NCI-H510A treated with DMSO at 0.1 percent for 48 hours (cell line): ENCODE measurements at regions not wholly inside any gene's neighbourhood (a gene's known extent, or its start where the extent isn't known, plus 50 kb on each side); places are given as distances from the start of the nearest gene placed in this dataset.
"Not testable (repeated sequence)": the region's sequence is repeated elsewhere in the genome, so short reads cannot be mapped to it uniquely, and the experiment has no call there.

Experiments used
- DNase-seq: peaks from one replicate; lab custom pipeline; 2025; lab: John Stamatoyannopoulos, UW

DNA sequence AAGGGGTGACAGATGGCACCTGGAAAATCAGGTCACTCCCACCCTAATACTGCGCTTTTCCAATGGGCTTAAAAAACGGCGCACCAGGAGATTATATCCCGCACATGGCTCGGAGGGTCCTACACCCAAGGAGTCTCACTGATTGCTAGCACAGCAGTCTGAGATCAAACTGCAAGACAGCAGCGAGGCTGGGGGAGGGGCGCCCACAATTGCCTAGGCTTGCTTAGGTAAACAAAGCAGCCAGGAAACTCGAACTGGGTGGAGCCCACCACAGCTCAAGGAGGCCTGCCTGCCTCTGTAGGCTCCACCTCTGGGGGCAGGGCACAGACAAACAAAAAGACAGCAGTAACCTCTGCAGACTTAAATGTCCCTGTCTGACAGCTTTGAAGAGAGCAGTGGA, 205.7 kb upstream of the HTR1E start:
- not testable (repeated sequence) for DNase-seq

DNA sequence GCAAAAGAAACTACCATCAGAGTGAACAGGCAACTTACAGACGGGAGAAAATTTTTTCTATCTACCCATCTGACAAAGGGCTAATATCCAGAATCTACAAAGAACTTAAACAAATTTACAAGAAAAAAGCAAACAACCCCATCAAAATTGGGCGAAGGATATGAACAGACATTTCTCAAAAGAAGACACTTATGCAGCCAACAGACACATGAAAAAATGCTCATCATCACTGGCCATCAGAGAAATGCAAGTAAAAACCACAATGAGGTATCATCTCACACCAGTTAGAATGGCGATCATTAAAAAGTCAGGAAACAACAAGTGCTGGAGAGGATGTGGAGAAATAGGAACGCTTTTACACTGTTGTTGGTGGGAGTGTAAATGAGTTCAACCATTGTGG, 206.6 kb upstream of the HTR1E start:
- DNase-seq = not testable (repeated sequence)

DNA sequence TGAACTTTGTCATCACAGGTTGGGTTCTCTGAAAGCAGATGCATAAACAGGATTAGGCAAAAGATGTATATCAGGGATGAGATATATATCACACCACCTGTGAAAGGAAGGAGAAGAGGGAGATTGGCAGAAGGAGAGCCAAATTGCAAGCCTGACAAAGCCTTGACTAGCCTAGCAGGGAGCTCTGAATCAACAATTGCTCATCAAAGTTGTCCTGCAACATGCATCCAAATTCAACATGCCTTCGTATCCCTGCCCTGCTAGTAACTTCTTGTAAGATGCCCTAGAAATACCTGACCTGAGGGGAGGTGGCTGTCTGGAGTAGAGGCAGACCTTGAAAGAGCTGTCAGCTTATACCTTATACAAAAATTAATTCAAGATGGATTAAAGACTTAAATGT, 207.1 kb upstream of the HTR1E start:
- DNase-seq = no peak

DNA sequence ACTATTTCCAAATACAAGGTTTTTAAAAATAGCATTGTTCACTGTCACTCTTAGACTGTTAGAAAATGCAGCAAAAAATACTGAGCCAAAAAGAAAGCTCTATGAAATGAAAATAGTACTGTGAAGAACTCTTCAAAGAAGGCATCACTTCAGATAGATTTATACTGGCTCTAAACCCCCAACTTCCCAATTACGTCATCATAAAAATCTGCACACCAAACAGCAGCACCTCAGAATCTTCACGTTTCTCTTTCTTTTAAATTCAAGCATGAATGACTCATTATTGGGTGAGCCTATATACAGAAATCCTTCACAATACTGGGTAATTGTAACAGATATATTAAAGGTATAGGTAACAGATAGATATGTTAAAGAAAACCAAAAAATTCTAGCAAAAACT, 208.4 kb upstream of the HTR1E start:
- no peak for DNase-seq

DNA sequence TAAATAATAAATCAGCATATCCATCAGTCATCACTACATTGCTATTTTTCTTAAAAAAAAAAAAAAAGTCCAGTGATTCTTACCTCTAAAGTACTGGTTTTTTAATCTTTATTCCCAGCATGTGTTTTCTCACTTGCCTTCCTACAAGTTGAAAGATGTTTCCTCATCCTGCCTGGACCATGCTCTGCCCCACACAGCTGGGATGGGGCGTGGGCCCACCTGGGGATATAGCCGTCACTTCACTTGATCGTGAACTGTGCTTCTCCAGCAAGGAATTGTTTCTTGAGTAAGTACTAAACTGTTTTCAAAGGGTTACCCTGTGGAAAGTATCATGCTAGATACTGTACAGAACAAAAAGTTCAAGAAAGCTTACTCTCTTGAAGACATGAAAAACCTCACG, 212.6 kb upstream of the HTR1E start:
- DNase-seq = no peak

DNA sequence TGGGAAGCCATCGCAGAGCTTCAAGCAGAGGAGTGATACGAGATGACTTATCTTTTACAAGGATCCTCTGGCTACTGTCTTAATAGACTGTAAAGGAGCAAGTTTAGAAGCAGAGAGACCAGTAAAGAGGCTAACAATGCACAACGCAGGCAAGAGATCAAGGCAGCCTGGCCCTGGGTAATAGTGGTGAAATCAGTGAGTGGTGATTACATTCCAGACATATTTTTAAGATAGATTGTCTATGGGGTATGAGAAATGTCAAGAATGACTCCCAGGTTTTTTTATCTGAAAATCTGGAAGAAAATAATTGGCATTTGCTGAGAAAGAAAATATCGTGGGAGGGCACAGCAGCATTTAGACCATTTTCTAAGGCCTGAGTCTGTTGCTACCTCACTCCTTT, 213.6 kb upstream of the HTR1E start:
- DNase-seq = no peak

DNA sequence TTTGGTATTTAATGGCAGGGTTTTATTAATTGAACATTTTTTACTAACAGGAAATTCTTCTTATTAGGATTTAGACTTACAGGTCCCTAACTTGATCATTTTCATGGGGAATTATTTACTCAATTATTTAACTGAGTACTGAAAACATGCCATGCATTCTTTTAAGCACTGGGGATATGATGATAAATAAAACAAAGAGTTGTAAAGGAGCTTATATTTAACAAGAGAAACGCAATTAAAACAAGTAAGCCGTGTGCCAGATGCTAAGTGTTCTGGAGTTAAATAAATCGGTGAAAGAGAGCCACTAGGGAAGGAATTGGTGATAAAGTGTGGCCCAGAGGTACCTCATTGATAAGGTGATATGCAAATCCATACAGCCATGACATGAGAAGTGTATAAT, 214.2 kb upstream of the HTR1E start:
- no peak for DNase-seq

DNA sequence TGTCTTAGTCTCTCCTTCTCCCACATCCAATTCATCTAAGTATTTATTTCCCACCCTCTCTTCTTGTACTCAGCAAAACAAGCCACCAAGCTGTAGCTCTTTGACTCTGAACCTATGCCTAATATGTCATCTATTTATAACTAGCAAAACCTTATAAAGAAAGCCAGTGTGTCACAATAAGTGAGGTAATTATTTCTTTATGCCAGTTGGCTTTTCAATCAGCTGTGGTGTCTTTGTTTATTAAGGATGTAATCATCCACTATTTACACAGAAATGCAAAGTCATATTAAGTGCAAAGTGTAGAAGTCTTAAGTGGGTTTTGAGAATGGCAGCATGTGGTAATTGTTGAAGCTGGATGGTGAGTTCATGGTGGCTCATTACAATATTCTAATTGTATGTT, 215.2 kb upstream of the HTR1E start:
- DNase-seq = no peak

DNA sequence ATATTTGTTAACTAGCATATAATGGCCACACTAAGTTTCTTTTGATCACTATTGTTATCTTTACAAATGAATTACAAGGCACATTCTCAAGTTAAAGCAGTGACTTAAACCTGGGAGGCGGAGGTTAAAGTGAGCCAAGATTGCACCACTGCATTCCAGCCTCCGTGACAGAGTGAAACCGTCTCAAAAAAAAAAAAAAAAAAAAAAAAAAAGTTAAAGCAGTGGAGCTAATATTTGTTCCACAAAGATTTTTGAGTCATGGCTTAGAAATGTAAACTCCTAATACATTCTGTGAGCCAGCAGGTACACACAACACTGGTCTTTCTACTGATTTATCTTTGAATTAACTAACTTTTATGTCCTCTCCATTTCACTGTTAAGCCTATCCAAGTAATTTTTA, 221.7 kb upstream of the HTR1E start:
- no peak for DNase-seq

DNA sequence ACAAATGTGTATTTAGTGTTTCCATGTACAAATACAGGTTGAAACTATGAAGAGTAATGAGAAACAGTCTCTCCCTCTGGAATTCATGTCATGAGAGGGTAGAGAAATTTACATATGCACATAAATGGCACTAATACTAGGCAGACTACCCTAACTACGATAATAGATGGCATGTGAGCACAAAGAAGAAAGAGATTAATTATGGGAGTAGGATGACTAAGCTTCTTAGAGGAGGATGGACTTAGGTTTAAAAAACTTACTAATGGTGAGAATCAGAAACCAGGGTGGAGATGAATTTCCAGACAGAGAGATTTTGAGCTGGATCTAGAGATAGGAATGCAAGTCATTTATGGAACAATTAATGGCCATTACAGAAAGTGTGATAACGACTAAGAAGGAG, 225.3 kb upstream of the HTR1E start:
- DNase-seq = no peak

DNA sequence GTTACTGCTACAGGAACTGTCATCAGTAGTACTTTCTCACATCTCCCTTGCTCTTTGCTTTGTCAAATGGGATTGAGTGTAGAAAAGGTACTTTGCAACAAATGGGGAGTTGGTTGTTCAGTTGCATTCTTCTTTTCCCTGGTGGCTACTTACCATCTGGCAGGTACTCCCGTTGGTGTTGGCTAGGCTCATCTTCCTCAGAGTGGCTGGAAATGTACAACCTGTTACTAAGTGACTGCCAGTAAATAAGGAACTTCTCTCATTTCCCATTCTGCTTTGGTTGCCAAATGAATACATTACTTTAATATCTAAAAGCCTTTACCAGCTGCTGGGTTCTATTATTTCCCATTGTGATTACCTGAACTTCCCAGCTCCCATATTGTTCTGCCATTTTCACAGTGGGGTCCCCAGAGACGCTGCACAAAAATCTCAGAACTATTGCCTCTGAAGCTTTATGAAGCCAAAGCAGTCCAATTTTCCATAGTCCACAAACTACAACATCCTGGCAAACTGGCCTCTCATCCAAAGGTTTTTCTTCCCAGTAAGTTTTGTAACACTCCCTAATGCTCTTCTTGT, 229.7 kb upstream of the HTR1E start:
- DNase-seq = no peak

DNA sequence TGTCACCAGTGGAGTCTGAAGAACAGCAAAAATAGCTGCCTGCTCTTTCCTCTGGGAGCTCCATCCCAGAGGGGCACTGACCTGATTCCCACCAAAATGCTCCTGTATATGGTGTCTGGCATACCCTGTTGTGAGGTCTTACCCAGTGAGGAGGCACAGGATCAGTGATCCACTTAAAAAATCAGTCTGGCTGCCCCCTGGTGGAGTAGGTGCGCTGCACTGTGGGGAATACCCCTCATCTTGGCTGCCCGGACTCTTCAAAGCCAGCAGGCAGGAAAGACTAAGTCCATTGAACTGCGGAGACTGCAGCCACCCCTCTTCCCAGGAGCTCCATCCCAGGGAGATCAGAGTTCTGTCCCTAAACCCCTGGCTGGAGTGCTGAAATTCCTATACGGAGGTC, 230.9 kb upstream of the HTR1E start:
- no peak for DNase-seq

DNA sequence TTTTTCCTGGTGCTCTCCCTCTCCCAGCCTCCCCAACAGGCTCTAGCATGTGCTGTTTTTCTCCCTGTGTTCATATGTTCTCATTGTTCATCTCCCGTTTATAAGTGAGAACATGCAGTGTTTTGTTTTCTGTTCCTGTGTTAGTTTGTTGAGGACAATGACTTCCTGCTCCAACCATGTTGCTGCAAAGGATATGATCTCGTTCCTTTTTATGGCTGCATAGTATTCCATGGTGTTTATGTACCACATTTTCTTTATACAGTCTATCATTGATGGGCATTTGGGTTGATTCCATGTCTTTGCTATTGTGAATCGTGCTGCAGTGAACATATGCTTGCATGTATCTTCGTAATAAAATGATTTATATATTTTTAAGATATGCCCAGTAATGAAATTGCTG, 236.1 kb upstream of the HTR1E start:
- DNase-seq = not testable (repeated sequence)

DNA sequence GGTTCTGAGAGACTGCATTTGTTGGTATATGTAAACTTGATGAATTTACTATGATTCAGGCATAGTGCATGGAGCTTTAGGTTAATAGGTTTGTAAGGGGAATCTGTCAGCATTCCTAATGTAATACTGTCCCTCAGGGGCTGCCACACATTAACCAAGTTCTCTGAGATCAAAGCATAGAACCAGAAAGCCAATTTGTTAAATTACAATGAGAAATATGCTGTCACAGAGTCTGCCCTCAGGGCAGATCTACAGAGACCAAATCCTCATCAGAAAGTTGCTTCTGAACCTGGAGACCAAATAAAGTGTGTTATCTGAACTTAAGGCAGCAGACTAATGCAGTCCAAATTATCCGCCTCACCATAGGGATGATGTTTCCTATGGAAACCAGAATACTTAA, 250.8 kb upstream of the HTR1E start:
- no peak for DNase-seq

DNA sequence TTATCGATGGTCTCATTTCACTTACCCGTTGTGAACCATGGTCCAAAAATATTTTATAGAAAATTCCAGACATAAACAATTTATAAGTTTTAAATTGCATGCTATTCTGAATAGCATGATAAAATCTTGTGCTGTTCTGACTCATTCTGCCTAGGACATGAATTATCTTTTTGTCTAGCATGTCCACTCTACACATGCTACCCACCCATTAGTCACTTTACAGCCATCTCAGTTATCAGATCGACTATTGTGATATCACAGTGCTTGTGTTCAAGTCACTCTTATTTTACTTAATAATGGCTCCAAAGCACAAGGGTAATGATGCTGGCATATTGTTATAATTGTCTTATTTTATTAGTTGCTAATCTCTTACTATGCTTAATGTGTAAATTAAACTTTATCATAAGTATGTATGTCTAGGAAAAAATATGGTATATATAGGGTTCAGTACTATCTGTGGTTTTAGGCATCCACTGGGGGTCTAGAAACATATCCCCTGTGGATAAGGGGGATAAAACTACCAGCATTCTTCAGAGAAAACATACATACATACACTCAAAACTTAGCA, 252.0 kb upstream of the HTR1E start:
- no peak for DNase-seq

DNA sequence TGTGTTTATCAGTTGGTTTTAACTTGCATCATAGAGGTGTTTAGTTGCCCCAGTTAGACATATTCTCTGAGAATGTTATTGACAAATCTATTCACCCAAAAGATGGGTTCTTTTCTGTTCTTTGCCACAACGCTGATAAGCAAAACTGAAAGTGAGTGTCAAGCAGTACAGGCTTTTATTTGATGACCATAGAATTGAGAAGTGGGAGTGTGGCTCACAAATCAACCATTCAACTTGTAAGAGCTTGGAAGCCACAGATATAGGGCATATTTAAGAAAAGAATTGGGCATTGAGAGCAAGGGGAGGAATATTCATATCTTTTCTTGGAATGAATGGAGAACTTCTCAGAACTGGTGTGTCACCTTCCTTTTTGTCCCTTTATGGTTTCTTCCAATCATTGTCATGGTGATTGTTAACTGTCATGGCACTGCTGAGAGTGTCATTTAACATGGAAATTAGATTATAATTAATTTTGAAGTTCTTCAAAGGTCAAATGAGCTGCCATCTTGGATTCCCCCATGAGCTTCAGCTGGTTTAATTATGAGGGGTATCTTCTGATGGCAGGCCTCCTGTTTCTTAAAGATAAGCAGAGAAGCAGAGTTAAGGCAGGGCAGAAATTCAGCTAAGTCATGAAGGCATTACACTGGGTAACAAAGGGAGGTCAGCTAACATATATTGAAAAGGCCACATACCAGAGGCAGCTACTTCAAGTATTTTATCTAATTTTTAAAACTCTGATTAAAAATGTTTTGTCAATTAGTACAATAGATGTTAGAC, 254.0 kb upstream of the HTR1E start:
- no peak for DNase-seq

DNA sequence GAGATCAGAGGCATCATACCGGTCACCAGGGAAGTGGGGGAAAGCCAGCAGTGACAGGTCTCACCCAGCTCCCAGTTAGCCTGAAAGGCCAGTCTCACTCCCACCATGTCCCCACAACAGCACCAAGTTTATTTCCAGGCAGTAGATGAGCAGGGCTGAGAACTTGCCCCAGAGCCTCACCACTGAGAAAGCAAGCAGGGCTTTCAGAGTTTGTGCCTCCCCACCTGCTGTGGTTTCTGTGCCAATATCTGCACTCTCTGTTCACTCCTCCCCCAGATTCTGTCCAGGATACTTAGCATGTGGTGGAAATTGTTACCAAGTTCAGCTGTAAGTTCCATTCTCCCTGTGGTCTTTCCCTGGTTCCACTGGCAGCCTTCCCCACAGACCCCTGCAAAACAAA, 255.0 kb upstream of the HTR1E start:
- no peak for DNase-seq

DNA sequence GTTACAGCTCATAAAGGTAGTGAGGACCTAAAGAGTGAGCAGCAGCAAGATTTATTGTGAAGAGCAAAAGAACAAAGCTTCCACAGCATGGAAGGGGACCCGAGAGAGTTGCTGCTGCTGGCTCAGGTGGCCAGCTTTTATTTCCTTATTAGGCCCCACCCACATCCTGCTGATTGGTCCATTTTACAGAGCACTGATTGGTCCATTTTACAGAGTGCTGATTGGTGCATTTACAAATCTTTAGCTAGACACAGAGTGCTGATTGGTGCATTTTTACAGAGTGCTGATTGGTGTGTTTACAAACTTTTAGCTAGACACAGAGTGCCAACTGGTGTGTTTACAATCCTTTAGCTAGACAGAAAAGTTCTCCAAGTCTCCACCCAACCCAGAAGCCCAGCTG, 256.2 kb upstream of the HTR1E start:
- not testable (repeated sequence) for DNase-seq

DNA sequence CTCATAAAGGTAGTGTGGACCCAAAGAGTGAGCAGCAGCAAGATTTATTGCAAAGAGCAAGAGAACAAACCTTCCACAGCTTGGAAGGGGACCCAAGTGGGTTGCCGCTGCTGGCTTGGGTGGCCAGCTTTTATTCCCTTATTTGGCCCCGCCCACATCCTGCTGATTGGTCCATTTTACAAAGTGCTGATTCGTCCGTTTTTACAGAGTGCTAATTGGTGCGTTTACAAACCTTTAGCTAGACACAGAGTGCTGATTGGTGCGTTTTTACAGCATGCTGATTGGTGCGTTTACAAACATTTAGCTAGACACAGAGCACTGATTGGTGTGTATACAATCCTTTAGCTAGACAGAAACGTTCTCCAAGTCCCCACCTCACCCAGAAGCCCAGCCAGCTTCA, 265.2 kb upstream of the HTR1E start:
- DNase-seq = not testable (repeated sequence)

DNA sequence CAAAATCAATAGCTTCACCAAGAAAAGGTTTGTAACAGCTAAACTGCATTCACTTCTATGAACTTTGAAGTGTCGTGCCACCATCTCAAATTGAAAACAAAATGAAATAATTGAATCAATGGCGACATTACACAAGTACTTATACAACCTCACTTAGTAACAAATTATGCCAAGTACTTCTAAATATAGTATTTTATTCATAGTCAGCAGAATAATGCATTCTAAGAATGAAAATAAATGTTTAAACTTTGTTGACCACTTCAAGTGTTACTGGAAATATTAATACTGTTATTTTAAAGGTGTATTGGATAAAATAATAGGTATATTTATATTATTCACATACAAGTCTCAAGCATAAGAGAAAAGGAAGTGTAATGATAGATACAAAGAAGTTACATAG, 280.1 kb upstream of the HTR1E start:
- DNase-seq = no peak

DNA sequence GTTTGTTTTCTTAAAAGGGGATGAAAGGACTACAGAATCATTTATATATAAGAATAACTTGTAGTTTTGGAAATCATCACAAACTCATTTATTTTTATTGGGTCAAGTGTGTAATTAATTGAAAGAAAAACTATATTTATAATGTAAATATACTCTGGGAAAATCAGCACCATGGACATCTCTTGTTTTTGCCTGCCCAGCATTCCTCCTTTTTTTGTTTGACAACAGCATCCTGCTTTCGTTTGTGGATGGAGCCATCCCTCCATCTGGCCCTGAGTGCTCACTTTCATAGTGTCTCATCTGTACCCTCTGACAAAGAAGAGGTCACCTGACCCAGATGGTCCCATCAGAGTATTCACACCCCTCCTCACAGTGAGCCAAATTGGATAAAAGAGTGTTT, 308.2 kb upstream of the HTR1E start:
- no peak for DNase-seq

DNA sequence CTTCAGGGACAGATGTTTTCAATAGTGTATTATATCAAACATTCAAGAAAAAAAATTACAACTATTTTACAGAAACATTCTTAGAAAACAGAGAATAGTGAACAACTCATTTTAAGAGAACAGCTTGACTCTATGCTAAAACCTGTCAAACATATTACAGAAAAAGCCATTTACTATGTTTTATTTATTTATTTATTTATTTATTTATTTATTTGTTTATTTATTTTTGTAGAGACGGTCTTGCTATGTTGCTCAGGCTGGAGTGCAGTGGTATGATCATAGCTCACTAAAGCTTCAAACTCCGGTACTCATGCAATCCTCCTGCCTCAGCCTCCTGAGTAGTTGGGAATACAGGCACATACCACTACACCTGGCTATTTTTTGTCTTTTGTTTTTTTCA, 317.9 kb upstream of the HTR1E start:
- no peak for DNase-seq

DNA sequence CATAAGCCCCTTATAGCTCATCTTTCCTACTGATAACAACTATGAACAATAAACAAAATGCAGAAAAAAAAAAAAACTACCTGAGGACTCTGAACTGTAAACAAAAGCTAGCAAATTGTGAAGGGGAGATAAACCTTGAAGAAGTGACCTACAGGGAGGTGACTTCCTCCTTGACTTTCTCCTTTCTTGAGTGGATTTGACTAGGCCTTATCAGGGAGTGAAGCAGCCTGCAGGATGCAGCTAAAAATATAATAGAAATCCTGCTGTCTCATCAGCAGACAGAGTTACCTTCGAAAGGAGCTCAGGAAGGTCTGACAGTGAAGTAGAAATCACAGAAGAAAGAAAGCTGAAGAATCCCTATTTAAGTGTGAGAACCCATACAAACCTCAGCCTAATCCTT, 322.0 kb upstream of the HTR1E start:
- no peak for DNase-seq
